Activated CD8-positive, alpha-beta T cell treated with anti-CD3 and anti-CD28 coated beads for 36 hours (primary cell): ENCODE measurements at regions not wholly inside any gene's neighbourhood (a gene's known extent, or its start where the extent isn't known, plus 50 kb on each side); places are given as distances from the start of the nearest gene placed in this dataset.

Experiments
- ATAC-seq: fragments of 200-7000 bp; cut with Tn5 transposase; one replicate; pipeline ENCODE4 v1.10.0; 2021; ENCODE audit warnings: mild to moderate bottlenecking, moderate library complexity
- CTCF ChIA-PET: fragments of 350-600 bp; sonication (Branson Sonifier 250); formaldehyde crosslinking; loops from one replicate; lab custom pipeline; 2021; ENCODE audit warnings: antibody characterized with exemption; lab: Charles Lee
- POLR2A ChIA-PET: fragments of 350-600 bp; sonication (Branson Sonifier 250); formaldehyde crosslinking; loops from one replicate; lab custom pipeline; 2021; ENCODE audit warnings: antibody characterized with exemption; lab: Charles Lee
- DNase-seq: peaks from one replicate; pipeline ENCODE4 v3.0.0-alpha.2; 2020
- H3K27ac Mint-ChIP-seq: one replicate; pipeline ENCODE4 v1.8.0; 2021; ENCODE audit warnings: mild to moderate bottlenecking, mixed read lengths
- H3K27me3 Mint-ChIP-seq: one replicate; pipeline ENCODE4 v1.8.0; 2021; ENCODE audit warnings: mixed read lengths
- H3K36me3 Mint-ChIP-seq: one replicate; pipeline ENCODE4 v1.8.0; 2021; ENCODE audit warnings: low read depth, mixed read lengths
- H3K4me1 Mint-ChIP-seq: one replicate; pipeline ENCODE4 v1.8.0; 2021; ENCODE audit warnings: low read depth, mixed read lengths
- H3K4me3 Mint-ChIP-seq: one replicate; pipeline ENCODE4 v1.8.0; 2021; ENCODE audit warnings: mild to moderate bottlenecking, moderate library complexity, mixed read lengths
- H3K9me3 Mint-ChIP-seq: one replicate; pipeline ENCODE4 v1.8.0; 2021; ENCODE audit warnings: mixed read lengths
- CTCF ChIP-seq: fragments of 200-600 bp; IDR thresholded peaks from one replicate; pipeline ENCODE4 v1.8.0; 2022; ENCODE audit warnings: antibody characterized with exemption, mild to moderate bottlenecking
- intact Hi-C: fragments of 100-400 bp; cut with micrococcal nuclease; formaldehyde crosslinking; loops from one replicate; pipeline ENCODE4 v1.10.0; 2022

- no peak overlapping the region for H3K27ac Mint-ChIP-seq
- POLR2A ChIA-PET: no interaction called here
- H3K4me1 Mint-ChIP-seq: no peaks in the 10 kb centered on the region
- no peaks in the 10 kb centered on the region for H3K9me3 Mint-ChIP-seq
- peaks cover 10% of the 10 kb centered on the region for H3K27me3 Mint-ChIP-seq
- ATAC-seq (no peak), DNase-seq (no peak)
- H3K4me3 Mint-ChIP-seq: no peak overlapping the region
- H3K36me3 Mint-ChIP-seq: no peaks in the 10 kb centered on the region
- CTCF ChIA-PET: no interaction called here
- intact Hi-C loops: no loop called here
- no peak for TF ChIP-seq CTCF
Observed at GRCh38 chr16:86384980-86385379, 125.3 kb upstream of the FOXF1 start.

GRCh38 chr16:86387468-86388440 lies 122.6 kb upstream of the FOXF1 start:
- ATAC-seq (no peak), DNase-seq (peak; percentile 7)
- Mint-ChIP-seq H3K36me3 (no peaks in the 10 kb centered on the region), H3K9me3 (no peaks in the 10 kb centered on the region), H3K27ac (no peak overlapping the region), H3K27me3 (peaks cover 10% of the 10 kb centered on the region), H3K4me1 (no peaks in the 10 kb centered on the region), H3K4me3 (no peak overlapping the region)
- no peak for TF ChIP-seq CTCF
- intact Hi-C loops: no loop called here
- ChIA-PET POLR2A (no interaction called here), CTCF (no interaction called here)

- H3K4me3 Mint-ChIP-seq: no peak overlapping the region
- CTCF ChIA-PET: no interaction called here
- H3K27me3 Mint-ChIP-seq: peaks cover 7% of the 10 kb centered on the region
- intact Hi-C loops: no loop called here
- TF ChIP-seq CTCF: no peak
- DNase-seq: no peak
- H3K4me1 Mint-ChIP-seq: no peaks in the 10 kb centered on the region
- POLR2A ChIA-PET: no interaction called here
- no peaks in the 10 kb centered on the region for H3K9me3 Mint-ChIP-seq
- ATAC-seq: no peak
- no peak overlapping the region for H3K27ac Mint-ChIP-seq
- H3K36me3 Mint-ChIP-seq: no peaks in the 10 kb centered on the region
Observed at GRCh38 chr16:86388976-86389375, 121.4 kb upstream of the FOXF1 start.

GRCh38 chr16:86389566-86390328 lies 120.6 kb upstream of the FOXF1 start:
- ATAC-seq (no peak), DNase-seq (no peak)
- TF ChIP-seq CTCF: no peak
- H3K27ac Mint-ChIP-seq: no peak overlapping the region
- no peaks in the 10 kb centered on the region for H3K4me1 Mint-ChIP-seq
- no peaks in the 10 kb centered on the region for H3K9me3 Mint-ChIP-seq
- ChIA-PET POLR2A (no interaction called here), CTCF (no interaction called here)
- intact Hi-C loops: no loop called here
- H3K4me3 Mint-ChIP-seq: no peak overlapping the region
- peaks cover 7% of the 10 kb centered on the region for H3K27me3 Mint-ChIP-seq
- H3K36me3 Mint-ChIP-seq: no peaks in the 10 kb centered on the region

GRCh38 chr16:86390335-86390734 lies 120.0 kb upstream of the FOXF1 start:
- intact Hi-C loops: no loop called here

More at GRCh38 chr16:86390335-86390734, 120.0 kb upstream of the FOXF1 start:
- peaks cover 8% of the 10 kb centered on the region for H3K27me3 Mint-ChIP-seq
- ChIA-PET CTCF (no interaction called here), POLR2A (no interaction called here)
- no peaks in the 10 kb centered on the region for H3K4me1 Mint-ChIP-seq
- no peak overlapping the region for H3K27ac Mint-ChIP-seq
- DNase-seq: no peak
- ATAC-seq: no peak
- no peaks in the 10 kb centered on the region for H3K36me3 Mint-ChIP-seq
- H3K4me3 Mint-ChIP-seq: no peak overlapping the region
- no peaks in the 10 kb centered on the region for H3K9me3 Mint-ChIP-seq
- TF ChIP-seq CTCF: no peak
